Thyroid gland (tissue), 4 donors: ENCODE measurements at regions not wholly inside any gene's neighbourhood (a gene's known extent, or its start where the extent isn't known, plus 50 kb on each side); places are given as distances from the start of the nearest gene placed in this dataset.
A peak's percentile ranks its signal among the peaks of the same experiment; 100 is the strongest.

Experiments
- DNase-seq, 2 donors: peaks; one replicate each; pipeline ENCODE4 v3.0.0-alpha.2; 2019
- H3K27ac ChIP-seq, 3 donors: fragments of 200-600 bp; sonication (generic); 1 replicate in 2 of 3; 2 replicates in 1 of 3; pipeline ENCODE4 v1.5.1; 2016 to 2019; ENCODE audit warnings: mild to moderate bottlenecking in 1 of 3, moderate library complexity in 1 of 3
- H3K27me3 ChIP-seq: fragments of 200-600 bp; sonication (generic); one replicate; pipeline ENCODE4 v1.5.1; 2019
- H3K36me3 ChIP-seq, 2 donors: fragments of 200-600 bp; sonication (generic); one replicate each; pipeline ENCODE4 v1.5.1; 2016 to 2019
- H3K4me1 ChIP-seq, 2 donors: fragments of 200-600 bp; sonication (generic); one replicate each; pipeline ENCODE4 v1.5.1; 2017 to 2019
- H3K4me3 ChIP-seq, 3 donors: fragments of 200-600 bp; sonication (generic); replicated peaks in 1 of 3; 1 replicate in 2 of 3; 2 replicates in 1 of 3; pipeline ENCODE4 v1.5.1; 2016; ENCODE audit warnings: mild to moderate bottlenecking in 1 of 3
- H3K9me3 ChIP-seq: fragments of 200-600 bp; sonication (generic); one replicate; pipeline ENCODE4 v1.5.1; 2017
- CTCF ChIP-seq, 6 experiments: fragments of 200-600 bp in 3 of 6; fragments of 450-650 bp in 3 of 6; sonication (generic) in 3 of 6; IDR thresholded peaks; one replicate each; pipeline ENCODE4 v1.5.1; 2016 to 2019; ENCODE audit warnings: antibody characterized with exemption in 6 of 6, mild to moderate bottlenecking in 2 of 6, inconsistent platforms in 1 of 6, moderate library complexity in 1 of 6
- POLR2A ChIP-seq, 2 donors: fragments of 450-650 bp; IDR thresholded peaks; one replicate each; pipeline ENCODE4 v1.6.1; 2017; ENCODE audit warnings: antibody characterized with exemption in 2 of 2, mild to moderate bottlenecking in 2 of 2, moderate library complexity in 1 of 2
- WGBS, 2 donors: methylation state at CpG; one replicate each; pipeline ENCODE4 v1.1.5; 2017; 5-methylcytosine and 5-hydroxymethylcytosine counted together
- intact Hi-C: fragments of 100-400 bp; cut with DNase I; formaldehyde crosslinking; loops from one replicate; pipeline ENCODE4 v1.15.1; 2023

DNA sequence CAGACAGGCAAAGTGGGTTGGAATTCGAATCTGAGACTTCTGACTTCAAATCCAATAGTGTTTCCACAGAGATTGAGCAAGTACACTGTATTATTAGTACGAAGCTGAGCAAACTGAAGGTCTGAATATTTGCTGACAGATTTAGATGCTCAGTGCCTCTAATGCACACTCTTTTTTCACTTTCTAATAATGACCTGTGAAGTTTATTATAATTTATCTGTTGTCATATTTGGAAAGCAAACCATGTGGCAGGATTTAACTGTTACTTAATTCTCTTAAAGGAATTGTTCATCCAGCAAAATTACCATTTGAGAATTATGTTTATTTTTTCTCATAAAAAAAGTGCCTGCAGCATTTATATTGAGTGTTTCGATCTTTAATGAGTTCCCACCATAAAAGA lies 277.3 kb downstream of the DMRT2 start:
- WGBS, 2 donors = 76 to 84% methylated on average over 3 of the region's 3 CpGs
- DNase-seq = no peak
- intact Hi-C loops = no loop called here
- Histone ChIP-seq H3K27ac (no peak overlapping the region), H3K4me1 (no peaks in the 10 kb centered on the region), H3K36me3 (no peaks in the 10 kb centered on the region), H3K27me3 (no peaks in the 10 kb centered on the region), H3K4me3 (no peak overlapping the region), H3K9me3 (no peaks in the 10 kb centered on the region)
- TF ChIP-seq POLR2A (IDR thresholded peaks at IDR 0.05) = no peak

- TF ChIP-seq CTCF (IDR thresholded peaks at IDR 0.05) = no peak
- TF ChIP-seq POLR2A (IDR thresholded peaks at IDR 0.05) = no peak
- H3K27ac ChIP-seq = no peak overlapping the region
Observed at GRCh38 chr9:1328341-1328740, 278.2 kb downstream of the DMRT2 start.

GRCh38 chr9:1331546-1332038 lies 281.4 kb downstream of the DMRT2 start:
- no peaks in the 10 kb centered on the region for H3K27me3 ChIP-seq
- no peak overlapping the region for H3K4me3 ChIP-seq
- intact Hi-C loops = no loop called here
- TF ChIP-seq CTCF (IDR thresholded peaks at IDR 0.05) (no peak), POLR2A (IDR thresholded peaks at IDR 0.05) (no peak)
- no peaks in the 10 kb centered on the region for H3K4me1 ChIP-seq
- no peak overlapping the region for H3K27ac ChIP-seq
- H3K9me3 ChIP-seq = no peaks in the 10 kb centered on the region
- no peaks in the 10 kb centered on the region for H3K36me3 ChIP-seq
- DNase-seq = no peak

More at GRCh38 chr9:1328341-1328740, 278.2 kb downstream of the DMRT2 start:
- no peaks in the 10 kb centered on the region for H3K4me1 ChIP-seq
- 83 to 87% methylated on average over 4 of the region's 4 CpGs for WGBS, 2 donors
- H3K4me3 ChIP-seq = no peak overlapping the region
- intact Hi-C loops = no loop called here
- no peaks in the 10 kb centered on the region for H3K36me3 ChIP-seq
- no peaks in the 10 kb centered on the region for H3K9me3 ChIP-seq
- H3K27me3 ChIP-seq = no peaks in the 10 kb centered on the region
- DNase-seq = no peak

DNA sequence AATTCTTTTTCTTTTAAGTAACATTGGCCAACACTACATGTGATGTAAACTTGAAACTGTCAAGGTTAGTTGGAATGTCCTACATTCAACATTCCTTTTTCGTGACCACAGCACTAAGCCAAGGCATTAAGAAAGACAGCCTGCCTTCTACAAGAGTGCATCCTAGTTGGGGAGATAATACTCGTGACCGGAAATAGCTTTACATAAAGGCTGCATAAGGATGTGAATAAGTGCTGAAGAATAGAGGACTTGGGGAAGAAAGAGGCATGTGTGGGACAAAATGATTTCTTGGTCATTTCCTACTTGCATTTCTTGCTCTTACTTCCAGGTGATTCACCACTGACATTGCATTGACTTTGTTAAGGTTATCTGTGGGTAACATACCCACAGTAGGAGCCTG lies 282.0 kb downstream of the DMRT2 start:
- Histone ChIP-seq H3K27ac (no peak overlapping the region), H3K27me3 (no peaks in the 10 kb centered on the region), H3K4me1 (no peaks in the 10 kb centered on the region), H3K36me3 (no peaks in the 10 kb centered on the region), H3K9me3 (no peaks in the 10 kb centered on the region), H3K4me3 (no peak overlapping the region)
- 74 to 82% methylated on average over 3 of the region's 3 CpGs for WGBS, 2 donors
- no peak for TF ChIP-seq POLR2A (IDR thresholded peaks at IDR 0.05)
- no peak for TF ChIP-seq CTCF (IDR thresholded peaks at IDR 0.05)
- no peak for DNase-seq
- intact Hi-C loops = no loop called here

- Histone ChIP-seq H3K36me3 (no peaks in the 10 kb centered on the region), H3K27ac (no peak overlapping the region), H3K4me3 (no peak overlapping the region), H3K9me3 (no peaks in the 10 kb centered on the region), H3K27me3 (no peaks in the 10 kb centered on the region), H3K4me1 (no peaks in the 10 kb centered on the region)
- TF ChIP-seq CTCF (IDR thresholded peaks at IDR 0.05) (no peak), POLR2A (IDR thresholded peaks at IDR 0.05) (no peak)
- 80 to 90% methylated on average over 4 of the region's 4 CpGs for WGBS, 2 donors
- DNase-seq = no peak
- intact Hi-C loops = no loop called here
Observed at GRCh38 chr9:1335174-1335573, 285.0 kb downstream of the DMRT2 start.

DNA sequence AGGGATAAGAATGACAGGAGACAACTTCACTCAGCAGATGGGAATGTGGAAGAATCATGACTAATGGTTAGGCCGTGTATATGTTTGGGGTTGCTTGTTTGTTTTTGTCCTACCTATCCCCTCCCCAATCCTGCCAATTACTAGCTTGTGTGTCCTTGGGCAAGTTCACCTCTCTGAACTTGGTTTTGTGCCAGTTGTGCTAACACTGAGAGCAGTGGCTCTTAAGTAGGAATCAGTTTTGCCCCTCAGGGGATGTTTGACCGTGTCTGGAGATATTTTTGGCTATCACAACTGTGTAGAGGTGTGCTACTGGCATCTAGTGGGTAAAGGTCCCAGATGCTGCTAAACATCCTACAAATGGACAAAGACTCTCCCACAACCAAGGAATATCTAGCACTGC lies 287.0 kb downstream of the DMRT2 start:
- peak in 1 of 2 donors; percentile 3 for DNase-seq
- intact Hi-C loops = no loop called here
- Histone ChIP-seq H3K4me3 (no peak overlapping the region), H3K27ac (no peak overlapping the region), H3K27me3 (no peaks in the 10 kb centered on the region), H3K9me3 (no peaks in the 10 kb centered on the region), H3K36me3 (no peaks in the 10 kb centered on the region), H3K4me1 (no peaks in the 10 kb centered on the region)
- TF ChIP-seq POLR2A (IDR thresholded peaks at IDR 0.05) = no peak
- peak in 3 of 6 experiments; percentile 9 to 29 (median 15) for TF ChIP-seq CTCF (IDR thresholded peaks at IDR 0.05)
- WGBS, 2 donors = 26 to 41% methylated on average over 2 of the region's 2 CpGs
